Neural cell (in vitro differentiated cells): ENCODE measurements at regions not wholly inside any gene's neighbourhood (a gene's known extent, or its start where the extent isn't known, plus 50 kb on each side); places are given as distances from the start of the nearest gene placed in this dataset.

Experiments
- H2AFZ ChIP-seq: fragments of 200-600, 300-800 bp; sonication (generic), shearing (Covaris generic); 2 replicates; pipeline ENCODE4 v1.6.0; 2014; ENCODE audit warnings: low read depth, mild to moderate bottlenecking, antibody characterized with exemption, low read length, moderate library complexity
- H3F3A ChIP-seq: fragments of 200-600 bp; shearing (Covaris generic); 2 replicates; pipeline ENCODE4 v1.6.1; 2016; ENCODE audit warnings: mild to moderate bottlenecking, moderate library complexity, mixed read lengths, antibody characterized with exemption, low read length; ENCODE audit not compliant: insufficient read depth, poor library complexity, severe bottlenecking
- H3K27ac ChIP-seq: fragments of 200-600, 300-800 bp; sonication (generic), shearing (Covaris generic); 2 replicates; pipeline ENCODE4 v1.5.1; 2014; ENCODE audit warnings: mild to moderate bottlenecking, low read length, moderate library complexity
- H3K27me3 ChIP-seq: fragments of 300-800, 200-600 bp; sonication (generic), shearing (Covaris generic); 2 replicates; pipeline ENCODE4 v1.6.0; 2014; ENCODE audit warnings: mild to moderate bottlenecking, low read depth, low read length, moderate library complexity; ENCODE audit not compliant: insufficient read depth
- H3K36me3 ChIP-seq: fragments of 300-800, 200-600 bp; sonication (generic), shearing (Covaris generic); 2 replicates; pipeline ENCODE4 v1.5.1; 2014; ENCODE audit warnings: mild to moderate bottlenecking, antibody characterized with exemption, low read length, moderate library complexity; ENCODE audit not compliant: insufficient read depth
- H3K4me2 ChIP-seq: fragments of 300-800, 200-600 bp; sonication (generic), shearing (Covaris generic); 2 replicates; pipeline ENCODE4 v1.6.0; 2014; ENCODE audit warnings: mild to moderate bottlenecking, low read length
- H3K4me3 ChIP-seq: fragments of 300-800, 200-600 bp; sonication (generic), shearing (Covaris generic); 2 replicates; pipeline ENCODE4 v1.5.1; 2014; ENCODE audit warnings: mild to moderate bottlenecking, low read length, moderate library complexity
- H3K79me2 ChIP-seq: fragments of 200-600 bp; shearing (Covaris generic); replicated peaks from 2 replicates; pipeline ENCODE4 v1.6.0; 2014; ENCODE audit warnings: mild to moderate bottlenecking, low read length, moderate library complexity; ENCODE audit not compliant: insufficient read depth
- H3K9ac ChIP-seq: fragments of 300-800, 200-600 bp; sonication (generic), shearing (Covaris generic); 2 replicates; pipeline ENCODE4 v1.6.1; 2016; ENCODE audit warnings: mild to moderate bottlenecking, low read length, mixed read lengths
- H3K9me2 ChIP-seq: fragments of 200-600 bp; shearing (Covaris generic); 2 replicates; pipeline ENCODE4 v1.6.1; 2016; ENCODE audit warnings: mild to moderate bottlenecking, low read length, mixed read lengths; ENCODE audit not compliant: insufficient read depth
- H3K9me3 ChIP-seq: fragments of 200-600, 300-800 bp; sonication (generic), shearing (Covaris generic); 2 replicates; pipeline ENCODE4 v1.6.1; 2016; ENCODE audit warnings: mild to moderate bottlenecking, mixed run types, low read length, moderate library complexity, mixed read lengths
- H4K20me1 ChIP-seq: fragments of 200-600 bp; shearing (Covaris generic); 2 replicates; pipeline ENCODE4 v1.6.1; 2016; ENCODE audit warnings: mild to moderate bottlenecking, mixed run types; ENCODE audit not compliant: insufficient read depth
- EP300 ChIP-seq: fragments of 450-650 bp; conservative IDR thresholded peaks from 2 replicates; pipeline ENCODE4 v1.6.1; 2014; ENCODE audit warnings: antibody characterized with exemption, mild to moderate bottlenecking, moderate library complexity; ENCODE audit not compliant: poor library complexity, severe bottlenecking
- EZH2 ChIP-seq: fragments of 200-600, 300-800 bp; shearing (Covaris generic), sonication (generic); IDR thresholded peaks from 2 replicates; pipeline ENCODE4 v1.6.1; 2014; ENCODE audit warnings: antibody characterized with exemption, low read length, borderline replicate concordance, mild to moderate bottlenecking; ENCODE audit not compliant: insufficient read depth, poor library complexity, severe bottlenecking
- MXI1 ChIP-seq: fragments of 450-650 bp; conservative IDR thresholded peaks from 2 replicates; pipeline ENCODE4 v1.6.1; 2014; ENCODE audit warnings: antibody characterized with exemption, mild to moderate bottlenecking; ENCODE audit not compliant: poor library complexity, severe bottlenecking
- POLR2AphosphoS5 ChIP-seq: IDR thresholded peaks from 2 replicates; pipeline ENCODE4 v1.6.1; 2012
- RAD21 ChIP-seq: fragments of 450-650 bp; conservative IDR thresholded peaks from 2 replicates; pipeline ENCODE4 v1.6.1; 2014; ENCODE audit warnings: antibody characterized with exemption, mild to moderate bottlenecking, moderate library complexity
- REST ChIP-seq: IDR thresholded peaks from 2 replicates; pipeline ENCODE4 v1.6.1; 2012; ENCODE audit warnings: borderline replicate concordance
- SMC3 ChIP-seq: fragments of 450-650 bp; conservative IDR thresholded peaks from 2 replicates; pipeline ENCODE4 v1.6.1; 2014; ENCODE audit warnings: antibody characterized with exemption, mild to moderate bottlenecking, moderate library complexity; ENCODE audit not compliant: poor library complexity
- TAF1 ChIP-seq: IDR thresholded peaks from 2 replicates; pipeline ENCODE4 v1.6.1; 2012; ENCODE audit warnings: low read depth
- TF ChIP-seq, protein P1 (sequence below): fragments of 450-650 bp; IDR thresholded peaks from 2 replicates; pipeline ENCODE4 v1.5.1; 2014; ENCODE audit warnings: antibody characterized with exemption, mild to moderate bottlenecking, moderate library complexity; ENCODE audit not compliant: poor library complexity, severe bottlenecking

GRCh38 chr3:170643831-170644230, 58.0 kb upstream of the SLC7A14 start:
- H2AFZ ChIP-seq, result no peak overlapping the region
- H4K20me1 ChIP-seq, result no peaks in the 10 kb centered on the region
- H3K79me2 ChIP-seq, result no peaks in the 10 kb centered on the region
- no peak overlapping the region for H3K4me2 ChIP-seq
- no peak for TF ChIP-seq POLR2AphosphoS5
- no peak for TF ChIP-seq SMC3
- TF ChIP-seq EP300, result no peak
- TF ChIP-seq EZH2, result no peak
- TF ChIP-seq REST, result no peak
- TF ChIP-seq, protein P1, sequence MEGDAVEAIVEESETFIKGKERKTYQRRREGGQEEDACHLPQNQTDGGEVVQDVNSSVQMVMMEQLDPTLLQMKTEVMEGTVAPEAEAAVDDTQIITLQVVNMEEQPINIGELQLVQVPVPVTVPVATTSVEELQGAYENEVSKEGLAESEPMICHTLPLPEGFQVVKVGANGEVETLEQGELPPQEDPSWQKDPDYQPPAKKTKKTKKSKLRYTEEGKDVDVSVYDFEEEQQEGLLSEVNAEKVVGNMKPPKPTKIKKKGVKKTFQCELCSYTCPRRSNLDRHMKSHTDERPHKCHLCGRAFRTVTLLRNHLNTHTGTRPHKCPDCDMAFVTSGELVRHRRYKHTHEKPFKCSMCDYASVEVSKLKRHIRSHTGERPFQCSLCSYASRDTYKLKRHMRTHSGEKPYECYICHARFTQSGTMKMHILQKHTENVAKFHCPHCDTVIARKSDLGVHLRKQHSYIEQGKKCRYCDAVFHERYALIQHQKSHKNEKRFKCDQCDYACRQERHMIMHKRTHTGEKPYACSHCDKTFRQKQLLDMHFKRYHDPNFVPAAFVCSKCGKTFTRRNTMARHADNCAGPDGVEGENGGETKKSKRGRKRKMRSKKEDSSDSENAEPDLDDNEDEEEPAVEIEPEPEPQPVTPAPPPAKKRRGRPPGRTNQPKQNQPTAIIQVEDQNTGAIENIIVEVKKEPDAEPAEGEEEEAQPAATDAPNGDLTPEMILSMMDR, result no peak
- no peak for TF ChIP-seq MXI1
- TF ChIP-seq TAF1, result no peak
- TF ChIP-seq RAD21, result no peak
- H3K4me3 ChIP-seq, result no peak overlapping the region
- no peaks in the 10 kb centered on the region for H3K9me3 ChIP-seq
- no peaks in the 10 kb centered on the region for H3K36me3 ChIP-seq
- no peaks in the 10 kb centered on the region for H3K27me3 ChIP-seq
- no peak overlapping the region for H3K9ac ChIP-seq
- H3F3A ChIP-seq, result no peaks in the 10 kb centered on the region
- no peak overlapping the region for H3K27ac ChIP-seq
- no peaks in the 10 kb centered on the region for H3K9me2 ChIP-seq

- Histone ChIP-seq H3F3A (no peaks in the 10 kb centered on the region), H3K27me3 (no peaks in the 10 kb centered on the region), H3K36me3 (no peaks in the 10 kb centered on the region), H3K27ac (no peak overlapping the region), H3K4me3 (no peak overlapping the region), H3K79me2 (no peaks in the 10 kb centered on the region), H4K20me1 (no peaks in the 10 kb centered on the region), H3K4me2 (no peak overlapping the region), H3K9me2 (no peaks in the 10 kb centered on the region), H3K9ac (no peak overlapping the region), H2AFZ (no peak overlapping the region), H3K9me3 (no peaks in the 10 kb centered on the region)
- TF ChIP-seq, protein P1, result no peak
- TF ChIP-seq MXI1 (no peak), POLR2AphosphoS5 (no peak), REST (no peak), EZH2 (no peak), EP300 (no peak), RAD21 (no peak), TAF1 (no peak), SMC3 (no peak)
These were observed 57.2 kb upstream of the SLC7A14 start for GRCh38 chr3:170642882-170643601.
